Lung (tissue), 11 donors: ENCODE measurements at regions not wholly inside any gene's neighbourhood (a gene's known extent, or its start where the extent isn't known, plus 50 kb on each side); places are given as distances from the start of the nearest gene placed in this dataset.

ENCODE experiments used
- ATAC-seq: fragments of 200-7000 bp; cut with Tn5 transposase; one replicate; pipeline ENCODE4 v1.9.1; 2020; ENCODE audit warnings: moderate number of reproducible peaks; ENCODE audit not compliant: insufficient read depth, low FRiP score
- DNase-seq, 3 donors: peaks; one replicate each; pipeline ENCODE4 v3.0.0-alpha.2; 2013 to 2017
- H3K27ac ChIP-seq, 2 donors: one replicate each; pipeline ENCODE4 v1.5.1; 2013; ENCODE audit warnings: mild to moderate bottlenecking in 2 of 2, moderate library complexity in 2 of 2, control low read depth in 1 of 2, inconsistent platforms in 1 of 2, low read depth in 1 of 2, low read length in 1 of 2
- H3K27me3 ChIP-seq, 3 donors: one replicate each; pipeline ENCODE4 v1.5.1; 2013; ENCODE audit warnings: low read length in 2 of 3; ENCODE audit not compliant: control insufficient read depth in 3 of 3, insufficient read depth in 3 of 3
- H3K36me3 ChIP-seq, 4 donors: one replicate each; pipeline ENCODE4 v1.5.1; 2013; ENCODE audit warnings: low read length in 4 of 4, mild to moderate bottlenecking in 1 of 4, moderate library complexity in 1 of 4; ENCODE audit not compliant: control insufficient read depth in 4 of 4, insufficient read depth in 4 of 4
- H3K4me1 ChIP-seq, 5 donors: one replicate each; pipeline ENCODE4 v1.5.1; 2013; ENCODE audit warnings: low read length in 5 of 5, mild to moderate bottlenecking in 2 of 5, moderate library complexity in 1 of 5; ENCODE audit not compliant: control insufficient read depth in 5 of 5, insufficient read depth in 5 of 5
- H3K4me3 ChIP-seq: one replicate; pipeline ENCODE4 v1.5.1; 2013; ENCODE audit warnings: mild to moderate bottlenecking, control low read depth, moderate library complexity
- H3K9ac ChIP-seq, 2 donors: one replicate each; pipeline ENCODE4 v1.5.1; 2013; ENCODE audit warnings: low read length in 2 of 2, control low read depth in 1 of 2; ENCODE audit not compliant: insufficient read depth in 1 of 2
- H3K9me3 ChIP-seq, 4 donors: one replicate each; pipeline ENCODE4 v1.5.1; 2013; ENCODE audit warnings: low read length in 3 of 4, mild to moderate bottlenecking in 1 of 4, moderate library complexity in 1 of 4; ENCODE audit not compliant: control insufficient read depth in 4 of 4, insufficient read depth in 3 of 4
- CTCF ChIP-seq: IDR thresholded peaks from 2 replicates; pipeline ENCODE4 v1.5.1; 2012; ENCODE audit warnings: mild to moderate bottlenecking; ENCODE audit errors: control extremely low read depth, extremely low read depth
- WGBS, 2 donors: extraction: QIAGEN DNeasy Blood & Tissue Kit; methylation state at CpG; one replicate each; pipeline ENCODE4 v1.1.7; 2013; 5-methylcytosine and 5-hydroxymethylcytosine counted together
- donor health status: control.
- donor health status: control.
- donor health status: Bipolar disorder and iron deficiency.
- donor health status: healthy.
- donor health status: DM: yes; HTN: yes; CAD: no.

GRCh38 chr13:40026174-40026585 lies 370.7 kb downstream of the COG6 start:
- Histone ChIP-seq H3K9ac (no peak overlapping the region), H3K36me3 (no peaks in the 10 kb centered on the region), H3K27me3 (no peaks in the 10 kb centered on the region), H3K9me3 (peaks cover 0 to 2% (median 0%) of the 10 kb centered on the region in 4 donors), H3K27ac (no peak overlapping the region), H3K4me3 (no peak overlapping the region), H3K4me1 (peaks cover 0 to 2% (median 0%) of the 10 kb centered on the region in 5 donors)
- no peak for TF ChIP-seq CTCF
- ATAC-seq, result no peak
- DNase-seq, result no peak
- WGBS, 2 donors, result 77 to 80% methylated on average over 5 of the region's 5 CpGs

- Histone ChIP-seq H3K9ac (no peak overlapping the region), H3K4me3 (no peak overlapping the region), H3K9me3 (peaks cover 0 to 2% (median 0%) of the 10 kb centered on the region in 4 donors), H3K27me3 (no peaks in the 10 kb centered on the region), H3K27ac (no peak overlapping the region), H3K36me3 (no peaks in the 10 kb centered on the region), H3K4me1 (peaks cover 0 to 2% (median 0%) of the 10 kb centered on the region in 5 donors)
- WGBS, 2 donors, result 83 to 86% methylated on average over 4 of the region's 4 CpGs
- DNase-seq, result no peak
- ATAC-seq, result no peak
- no peak for TF ChIP-seq CTCF
Measured at GRCh38 chr13:40026741-40027140, 371.3 kb downstream of the COG6 start.

- no peak overlapping the region for H3K27ac ChIP-seq
- H3K4me3 ChIP-seq, result no peak overlapping the region
- no peak for ATAC-seq
- no peak overlapping the region for H3K9ac ChIP-seq
- H3K9me3 ChIP-seq, result peaks cover 0 to 2% (median 0%) of the 10 kb centered on the region in 4 donors
- H3K4me1 ChIP-seq, result peaks cover 0 to 2% (median 0%) of the 10 kb centered on the region in 5 donors
- H3K36me3 ChIP-seq, result no peaks in the 10 kb centered on the region
- TF ChIP-seq CTCF, result no peak
- WGBS, 2 donors, result 95 to 97% methylated on average over 2 of the region's 2 CpGs
- no peak for DNase-seq
- H3K27me3 ChIP-seq, result no peaks in the 10 kb centered on the region
Measured at GRCh38 chr13:40028446-40028845, 373.0 kb downstream of the COG6 start.

GRCh38 chr13:40031031-40031430 lies 375.6 kb downstream of the COG6 start:
- Histone ChIP-seq H3K27ac (no peak overlapping the region), H3K4me1 (peaks cover 0 to 2% (median 0%) of the 10 kb centered on the region in 5 donors), H3K36me3 (no peaks in the 10 kb centered on the region), H3K4me3 (no peak overlapping the region), H3K9me3 (peaks cover 0 to 2% (median 0%) of the 10 kb centered on the region in 4 donors), H3K27me3 (no peaks in the 10 kb centered on the region), H3K9ac (no peak overlapping the region)
- TF ChIP-seq CTCF, result no peak
- WGBS, 2 donors, result 47 to 59% methylated on average over 4 of the region's 4 CpGs
- ATAC-seq, result no peak
- DNase-seq, result no peak
